ENCODE measurements at regions not wholly inside any gene's neighbourhood (a gene's known extent, or its start where the extent isn't known, plus 50 kb on each side); places are given as distances from the start of the nearest gene placed in this dataset.

DNA sequence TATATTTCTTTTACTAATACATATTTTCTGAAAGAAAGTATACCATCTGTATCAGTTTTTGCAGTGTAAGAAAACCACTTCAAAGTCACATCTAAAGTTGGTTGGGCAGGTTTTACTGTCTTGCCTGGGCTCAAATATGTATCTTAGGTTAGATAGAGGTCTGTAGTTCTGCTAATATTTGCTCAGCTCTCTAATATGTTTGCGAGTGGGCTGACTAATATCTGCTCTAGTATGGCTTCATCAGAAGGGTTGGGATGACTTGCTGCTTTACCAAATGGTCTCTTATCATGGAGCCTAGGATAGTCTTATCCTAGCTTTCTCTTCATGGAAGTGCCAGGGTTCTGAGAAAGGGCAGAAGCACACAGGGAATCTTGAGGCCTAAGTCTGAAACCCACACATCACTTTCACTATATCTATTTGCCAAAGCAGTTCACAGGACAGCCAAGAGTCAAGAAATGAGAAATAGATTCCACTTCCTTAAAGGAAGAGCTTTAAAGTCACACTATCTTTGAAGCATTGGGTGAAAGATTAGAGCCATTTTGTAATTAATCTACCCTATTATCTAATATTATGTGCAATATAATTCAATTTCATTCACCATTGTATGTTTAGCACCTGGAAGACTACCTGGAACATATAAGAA lies 610.0 kb downstream of the KCNJ3 start:
- TF ChIP-seq ZBTB21 (CRISPR knock-in tag; IDR thresholded peaks at IDR 0.05; ENCODE audit: borderline replicate concordance) (no peak), NFE2L1 (CRISPR knock-in tag; IDR thresholded peaks at IDR 0.05) (no peak), ZNF219 (CRISPR knock-in tag; IDR thresholded peaks at IDR 0.05; ENCODE audit: borderline replicate concordance) (no peak), TCF7 (CRISPR knock-in tag; IDR thresholded peaks at IDR 0.05; ENCODE audit: low read depth) (no peak), NR1H2 (CRISPR knock-in tag; IDR thresholded peaks at IDR 0.05) (no peak), GTF2I (CRISPR knock-in tag; conservative IDR thresholded peaks at IDR 0.05) (no peak), ATF6 (CRISPR knock-in tag; IDR thresholded peaks at IDR 0.05) (no peak), ESRRA (CRISPR knock-in tag; IDR thresholded peaks at IDR 0.05; ENCODE audit: borderline replicate concordance) (no peak)
- TF ChIP-seq, protein P1, sequence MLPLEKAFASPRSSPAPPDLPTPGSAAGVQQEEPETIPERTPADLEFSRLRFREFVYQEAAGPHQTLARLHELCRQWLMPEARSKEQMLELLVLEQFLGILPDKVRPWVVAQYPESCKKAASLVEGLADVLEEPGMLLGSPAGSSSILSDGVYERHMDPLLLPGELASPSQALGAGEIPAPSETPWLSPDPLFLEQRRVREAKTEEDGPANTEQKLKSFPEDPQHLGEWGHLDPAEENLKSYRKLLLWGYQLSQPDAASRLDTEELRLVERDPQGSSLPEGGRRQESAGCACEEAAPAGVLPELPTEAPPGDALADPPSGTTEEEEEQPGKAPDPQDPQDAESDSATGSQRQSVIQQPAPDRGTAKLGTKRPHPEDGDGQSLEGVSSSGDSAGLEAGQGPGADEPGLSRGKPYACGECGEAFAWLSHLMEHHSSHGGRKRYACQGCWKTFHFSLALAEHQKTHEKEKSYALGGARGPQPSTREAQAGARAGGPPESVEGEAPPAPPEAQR (CRISPR knock-in tag; IDR thresholded peaks at IDR 0.05) = no peak
- TF ChIP-seq, protein P2, sequence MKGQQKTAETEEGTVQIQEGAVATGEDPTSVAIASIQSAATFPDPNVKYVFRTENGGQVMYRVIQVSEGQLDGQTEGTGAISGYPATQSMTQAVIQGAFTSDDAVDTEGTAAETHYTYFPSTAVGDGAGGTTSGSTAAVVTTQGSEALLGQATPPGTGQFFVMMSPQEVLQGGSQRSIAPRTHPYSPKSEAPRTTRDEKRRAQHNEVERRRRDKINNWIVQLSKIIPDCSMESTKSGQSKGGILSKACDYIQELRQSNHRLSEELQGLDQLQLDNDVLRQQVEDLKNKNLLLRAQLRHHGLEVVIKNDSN (CRISPR knock-in tag; IDR thresholded peaks at IDR 0.05) = no peak
- DNase-seq (ENCODE audit: low spot score) (no peak), ATAC-seq (no peak)
- ChIA-PET CTCF (no interaction called here), POLR2A (no interaction called here)
- Mint-ChIP-seq H3K27ac (no peak overlapping the region), H3K27me3 (ENCODE audit: low read depth) (no peaks in the 10 kb centered on the region), H3K9me3 (no peaks in the 10 kb centered on the region), H3K4me3 (no peak overlapping the region), H3K36me3 (no peaks in the 10 kb centered on the region), H3K4me1 (no peaks in the 10 kb centered on the region)

GRCh38 chr2:155301221-155301620 lies 602.7 kb downstream of the KCNJ3 start:
- no peaks in the 10 kb centered on the region for H3K27me3 Mint-ChIP-seq (ENCODE audit: low read depth)
- H3K27ac Mint-ChIP-seq = no peak overlapping the region
- CTCF ChIA-PET = no interaction called here
- H3K9me3 Mint-ChIP-seq = no peaks in the 10 kb centered on the region
- H3K4me3 Mint-ChIP-seq = no peak overlapping the region
- no peaks in the 10 kb centered on the region for H3K4me1 Mint-ChIP-seq
- POLR2A ChIA-PET = no interaction called here
- no peaks in the 10 kb centered on the region for H3K36me3 Mint-ChIP-seq
- no peak for ATAC-seq
- TF ChIP-seq AFF4 (CRISPR knock-in tag; IDR thresholded peaks at IDR 0.05; ENCODE audit: borderline replicate concordance) (no peak), PRDM15 (CRISPR knock-in tag; IDR thresholded peaks at IDR 0.05) (no peak), RELA (CRISPR knock-in tag; IDR thresholded peaks at IDR 0.05; ENCODE audit: borderline replicate concordance) (no peak), JUN (CRISPR knock-in tag; IDR thresholded peaks at IDR 0.05) (no peak), SOX15 (CRISPR knock-in tag; IDR thresholded peaks at IDR 0.05) (no peak), GTF2I (CRISPR knock-in tag; conservative IDR thresholded peaks at IDR 0.05) (no peak), IRF1 (CRISPR knock-in tag; IDR thresholded peaks at IDR 0.05) (no peak)
- TF ChIP-seq, protein P3, sequence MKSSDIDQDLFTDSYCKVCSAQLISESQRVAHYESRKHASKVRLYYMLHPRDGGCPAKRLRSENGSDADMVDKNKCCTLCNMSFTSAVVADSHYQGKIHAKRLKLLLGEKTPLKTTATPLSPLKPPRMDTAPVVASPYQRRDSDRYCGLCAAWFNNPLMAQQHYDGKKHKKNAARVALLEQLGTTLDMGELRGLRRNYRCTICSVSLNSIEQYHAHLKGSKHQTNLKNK (CRISPR knock-in tag; IDR thresholded peaks at IDR 0.05) = no peak
- DNase-seq (ENCODE audit: low spot score) = no peak
